ENCODE measurements at regions not wholly inside any gene's neighbourhood (a gene's known extent, or its start where the extent isn't known, plus 50 kb on each side); places are given as distances from the start of the nearest gene placed in this dataset.
A peak's percentile ranks its signal among the peaks of the same experiment; 100 is the strongest.

DNA sequence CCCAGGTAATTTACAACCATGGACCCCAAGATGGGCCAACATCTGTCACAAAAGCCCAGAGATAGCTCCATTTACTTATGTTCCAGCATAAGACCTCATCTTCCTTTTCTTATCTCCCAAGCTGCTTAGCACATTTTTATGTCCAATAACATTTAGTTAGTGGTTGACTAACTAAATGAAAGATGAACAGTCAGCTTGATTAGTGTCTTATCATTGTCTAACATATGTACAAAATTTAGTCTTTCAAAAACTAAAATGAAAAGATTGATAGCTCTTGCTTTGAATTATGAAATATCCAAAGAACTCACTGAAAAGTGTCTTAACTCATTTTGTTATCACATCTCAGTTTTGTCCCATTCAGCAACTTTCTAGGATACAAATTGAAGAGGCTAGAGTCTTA is 163.1 kb upstream of the EGLN3 start:
- no peak for ATAC-seq
- Mint-ChIP-seq H3K27me3 (peaks cover 18% of the 10 kb centered on the region), H3K9me3 (peaks cover 0 to 29% of the 10 kb centered on the region in 2 donors), H3K4me3 (no peak overlapping the region), H3K4me1 (no peaks in the 10 kb centered on the region), H3K27ac (no peak overlapping the region)
- DNase-seq, result no peak

DNA sequence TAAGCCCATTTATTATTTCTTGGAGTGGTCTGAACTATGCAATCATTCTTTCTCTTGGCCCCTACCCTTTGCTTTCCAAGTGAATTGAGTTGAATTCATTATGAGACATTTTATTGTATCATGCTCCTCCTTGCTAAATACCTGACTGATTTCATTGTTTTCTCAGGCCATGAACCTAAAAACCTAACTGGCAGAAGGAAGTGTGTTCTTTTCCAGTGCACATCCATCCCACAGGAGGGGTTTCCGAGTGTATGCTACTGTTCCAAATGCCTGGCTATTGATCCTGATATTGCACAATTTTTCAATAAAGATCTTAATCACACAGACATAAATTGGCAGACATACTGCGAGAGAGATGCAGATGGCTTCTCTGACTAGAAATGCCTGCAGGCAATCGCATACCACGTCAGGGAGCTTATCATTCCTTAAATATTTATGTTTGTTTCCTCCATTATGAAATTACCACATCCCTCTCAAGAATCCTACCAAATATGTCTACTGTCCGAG is 162.2 kb upstream of the EGLN3 start:
- Mint-ChIP-seq H3K27ac (no peak overlapping the region), H3K27me3 (peaks cover 18% of the 10 kb centered on the region), H3K9me3 (peaks cover 0 to 33% of the 10 kb centered on the region in 2 donors), H3K4me1 (no peaks in the 10 kb centered on the region), H3K4me3 (no peak overlapping the region)
- DNase-seq (no peak), ATAC-seq (no peak)

DNA sequence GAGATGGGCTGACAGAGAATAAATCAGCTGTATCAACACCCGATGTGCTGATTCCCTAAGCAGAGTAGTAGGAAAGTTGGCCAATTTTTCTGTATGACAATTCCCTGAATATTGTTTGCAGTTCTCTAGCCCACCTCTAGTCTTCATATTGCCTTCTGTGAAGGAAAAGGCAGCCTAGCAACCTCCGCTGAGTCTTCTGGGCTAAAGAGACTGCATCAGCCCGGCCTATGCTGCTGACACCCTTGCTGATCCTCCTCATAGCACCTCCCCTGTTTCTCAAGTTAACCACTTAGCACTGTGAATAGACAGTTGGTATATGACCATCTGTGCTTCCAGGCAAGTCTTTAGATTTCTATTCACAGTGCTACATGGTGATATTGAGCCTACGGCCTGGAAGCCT is 161.1 kb upstream of the EGLN3 start:
- Mint-ChIP-seq H3K9me3 (peaks cover 0 to 33% of the 10 kb centered on the region in 2 donors), H3K4me3 (no peak overlapping the region)
- no peak for ATAC-seq

DNA sequence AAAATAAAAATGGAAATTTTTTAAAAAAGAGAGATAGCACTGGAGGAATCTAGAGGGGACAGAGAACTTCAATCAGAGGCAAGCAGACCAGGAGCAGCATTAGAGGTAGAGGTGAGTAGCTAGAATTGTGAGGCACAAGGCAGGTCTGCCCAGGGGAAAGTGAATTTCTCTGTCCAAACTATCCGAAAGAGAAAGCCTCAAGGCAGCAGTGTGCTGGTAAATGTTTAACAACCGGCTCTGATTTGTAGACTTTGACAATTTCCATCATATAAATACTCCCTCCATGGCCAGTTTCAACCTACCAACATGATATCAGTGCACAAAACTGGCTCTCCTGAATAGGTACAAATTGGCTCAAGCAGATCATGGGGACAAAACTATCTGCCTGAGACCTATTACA is 160.6 kb upstream of the EGLN3 start:
- Mint-ChIP-seq H3K4me1 (no peaks in the 10 kb centered on the region), H3K27me3 (peaks cover 17% of the 10 kb centered on the region), H3K4me3 (no peak overlapping the region), H3K27ac (no peak overlapping the region), H3K9me3 (peaks cover 0 to 33% of the 10 kb centered on the region in 2 donors)
- DNase-seq, result no peak
- ATAC-seq, result no peak

More for the DNA sequence above, 161.1 kb upstream of the EGLN3 start:
- no peak for DNase-seq
- Mint-ChIP-seq H3K27me3 (peaks cover 18% of the 10 kb centered on the region), H3K27ac (no peak overlapping the region), H3K4me1 (no peaks in the 10 kb centered on the region)

DNA sequence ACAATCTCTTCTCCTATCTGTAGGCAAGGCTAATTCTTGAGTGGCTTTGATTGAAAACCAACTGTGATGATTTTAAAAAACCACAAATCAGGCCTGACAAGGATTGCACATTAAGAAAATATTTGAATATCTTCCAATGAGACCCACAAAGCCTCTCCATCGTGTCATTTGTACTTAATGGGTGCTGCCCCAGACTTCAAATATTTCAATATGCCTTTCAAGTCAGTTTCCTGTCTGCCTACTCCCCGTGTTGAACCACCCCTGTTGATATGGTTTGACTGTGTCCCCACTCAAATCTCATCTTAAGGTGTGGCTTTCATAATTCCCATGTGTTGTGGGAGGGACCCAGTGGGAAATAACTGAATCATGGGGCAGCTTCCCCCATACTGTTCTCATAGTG is 159.7 kb upstream of the EGLN3 start:
- Mint-ChIP-seq H3K9me3 (peaks cover 0 to 26% of the 10 kb centered on the region in 2 donors), H3K27ac (no peak overlapping the region), H3K4me3 (no peak overlapping the region), H3K27me3 (peaks cover 7% of the 10 kb centered on the region), H3K4me1 (no peaks in the 10 kb centered on the region)
- ATAC-seq (peak; percentile 49), DNase-seq (no peak)

DNA sequence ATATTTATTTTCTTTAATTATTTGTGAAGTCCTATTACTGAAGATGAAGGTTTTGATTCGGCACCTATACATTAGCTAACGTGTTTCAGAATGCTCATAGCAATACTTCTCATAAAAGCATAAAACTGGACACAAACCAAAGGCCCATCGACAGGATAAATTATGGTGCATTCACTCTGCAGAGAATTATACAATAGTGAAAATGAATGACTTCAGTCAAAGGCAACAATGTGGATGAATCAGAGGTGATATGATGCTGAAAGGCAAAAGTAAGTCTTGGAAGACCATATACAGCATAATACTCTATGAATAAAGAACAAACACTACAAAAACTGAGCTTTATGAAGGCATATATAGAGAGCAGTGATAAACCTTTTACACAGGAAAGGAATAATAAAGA is 156.6 kb upstream of the EGLN3 start:
- no peak overlapping the region for H3K4me3 Mint-ChIP-seq

DNA sequence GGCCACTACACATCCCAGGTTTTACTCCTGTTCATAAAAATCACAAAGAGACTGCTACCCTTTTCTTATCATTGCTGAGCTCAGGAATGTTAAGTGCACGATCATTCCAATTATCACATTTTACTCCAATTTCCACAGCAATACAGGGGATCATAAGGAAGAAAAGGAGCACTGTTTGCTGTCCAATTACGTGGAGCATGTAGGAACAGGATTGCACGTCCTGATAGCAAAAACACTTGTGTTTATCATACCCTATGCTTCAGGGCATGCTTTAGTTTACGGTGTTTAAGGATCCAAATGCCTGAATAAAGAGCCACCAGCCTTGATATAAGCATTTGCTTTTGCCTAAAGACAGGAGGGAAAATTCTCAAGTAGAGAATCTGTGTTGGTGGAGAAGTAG is 155.4 kb upstream of the EGLN3 start:
- no peak for ATAC-seq
- no peaks in the 10 kb centered on the region for H3K4me1 Mint-ChIP-seq
- H3K27ac Mint-ChIP-seq, result no peak overlapping the region
- no peak overlapping the region for H3K4me3 Mint-ChIP-seq
- peaks cover 0 to 26% of the 10 kb centered on the region in 2 donors for H3K9me3 Mint-ChIP-seq
- H3K27me3 Mint-ChIP-seq, result no peaks in the 10 kb centered on the region
- no peak for DNase-seq

More for the DNA sequence above, 156.6 kb upstream of the EGLN3 start:
- H3K9me3 Mint-ChIP-seq, result peaks cover 0 to 26% of the 10 kb centered on the region in 2 donors
- no peaks in the 10 kb centered on the region for H3K4me1 Mint-ChIP-seq
- H3K27ac Mint-ChIP-seq, result no peak overlapping the region
- DNase-seq, result no peak
- ATAC-seq, result no peak
- no peaks in the 10 kb centered on the region for H3K27me3 Mint-ChIP-seq

DNA sequence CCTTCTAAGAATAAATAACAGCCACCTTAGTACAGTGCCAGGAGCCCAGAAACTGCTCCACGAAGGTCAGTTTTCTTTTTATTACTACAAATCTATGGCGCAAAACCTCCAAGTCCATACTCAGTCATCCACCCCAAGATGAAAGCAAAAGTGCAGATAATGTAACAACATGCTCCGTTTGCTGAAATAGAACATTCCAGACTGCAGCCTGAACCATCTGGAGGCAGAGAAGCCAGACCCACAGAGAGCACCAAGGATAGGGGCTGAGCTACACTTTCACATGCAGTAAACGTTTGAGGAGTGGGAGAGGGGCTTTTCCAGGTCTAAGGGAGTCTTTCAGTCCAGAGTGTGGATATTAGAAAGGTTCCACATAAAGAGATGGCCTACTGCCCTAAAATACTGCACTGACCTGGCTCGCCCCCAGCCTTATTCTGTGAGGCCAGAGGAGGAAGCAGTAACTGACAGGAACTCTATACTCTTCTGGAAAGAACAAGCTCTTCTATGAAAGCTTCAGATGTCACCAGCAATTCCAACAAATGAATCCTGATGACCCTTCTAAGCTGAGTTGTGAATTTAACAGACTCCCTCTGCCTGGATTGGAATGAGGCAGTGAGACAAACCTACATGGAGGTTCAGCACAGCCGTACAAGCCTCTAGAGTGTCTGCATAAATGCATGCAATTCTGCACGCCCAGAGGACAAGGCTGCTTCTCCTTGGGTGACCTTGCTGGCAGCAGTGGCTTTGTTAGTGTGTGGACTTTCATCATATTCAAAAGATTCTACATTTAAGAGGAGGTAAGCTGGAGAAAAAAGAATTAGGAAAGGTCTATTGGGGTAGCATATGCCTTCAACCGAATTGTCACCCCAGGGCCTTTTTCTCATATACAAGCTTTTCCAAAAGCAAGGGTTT is 153.9 kb upstream of the EGLN3 start:
- Mint-ChIP-seq H3K27me3 (no peaks in the 10 kb centered on the region), H3K4me3 (no peak overlapping the region), H3K4me1 (no peaks in the 10 kb centered on the region), H3K9me3 (peaks cover 0 to 11% of the 10 kb centered on the region in 2 donors), H3K27ac (peak overlapping the region in 1 of 2 donors; percentile 10)
- ATAC-seq (no peak), DNase-seq (no peak)

DNA sequence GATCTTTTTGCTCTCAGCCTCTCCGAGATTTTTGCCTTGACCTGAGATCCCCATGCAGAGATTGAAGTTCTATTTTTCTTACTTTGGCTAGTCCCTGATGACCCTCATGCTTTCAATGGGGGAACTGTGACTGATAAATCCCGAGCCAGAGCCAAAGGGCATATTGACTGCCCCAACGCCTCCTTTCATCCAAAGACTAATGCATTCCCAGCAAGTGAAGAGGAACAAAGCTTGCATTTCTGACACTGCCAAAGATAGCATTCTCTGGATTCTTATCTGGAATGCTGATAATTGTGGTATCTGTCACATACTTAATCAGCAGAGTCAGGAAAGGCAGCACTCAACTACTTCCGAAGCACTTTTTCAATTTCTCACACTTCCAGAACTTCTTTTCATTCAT is 152.3 kb upstream of the EGLN3 start:
- no peak overlapping the region for H3K4me3 Mint-ChIP-seq
- DNase-seq (no peak), ATAC-seq (no peak)
- no peak overlapping the region for H3K27ac Mint-ChIP-seq
- H3K9me3 Mint-ChIP-seq, result no peaks in the 10 kb centered on the region
- H3K27me3 Mint-ChIP-seq, result no peaks in the 10 kb centered on the region
- peaks cover 2% of the 10 kb centered on the region for H3K4me1 Mint-ChIP-seq

DNA sequence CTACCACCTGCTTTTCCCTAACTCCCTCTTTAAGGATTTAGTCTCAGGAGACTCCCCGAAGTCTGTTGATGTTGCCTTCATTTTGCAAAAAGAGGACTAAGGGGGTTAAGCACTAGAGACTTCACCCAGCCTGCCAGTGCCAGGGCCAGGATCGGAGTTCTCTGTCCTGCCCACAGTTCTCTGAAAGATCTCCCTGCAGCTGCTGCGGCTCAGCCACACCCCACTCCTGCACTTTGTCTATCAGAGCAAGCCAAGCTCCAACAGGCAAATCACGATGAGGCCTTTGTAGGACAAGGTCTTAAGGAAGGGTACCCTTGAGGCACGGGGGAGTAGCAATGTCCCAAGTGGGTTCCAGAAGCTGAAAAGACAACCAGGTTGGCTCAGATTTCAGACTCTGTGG is 148.8 kb upstream of the EGLN3 start:
- DNase-seq (no peak), ATAC-seq (no peak)
- Mint-ChIP-seq H3K27me3 (no peaks in the 10 kb centered on the region), H3K27ac (no peak overlapping the region), H3K9me3 (no peaks in the 10 kb centered on the region), H3K4me3 (no peak overlapping the region), H3K4me1 (peaks cover 6% of the 10 kb centered on the region)

DNA sequence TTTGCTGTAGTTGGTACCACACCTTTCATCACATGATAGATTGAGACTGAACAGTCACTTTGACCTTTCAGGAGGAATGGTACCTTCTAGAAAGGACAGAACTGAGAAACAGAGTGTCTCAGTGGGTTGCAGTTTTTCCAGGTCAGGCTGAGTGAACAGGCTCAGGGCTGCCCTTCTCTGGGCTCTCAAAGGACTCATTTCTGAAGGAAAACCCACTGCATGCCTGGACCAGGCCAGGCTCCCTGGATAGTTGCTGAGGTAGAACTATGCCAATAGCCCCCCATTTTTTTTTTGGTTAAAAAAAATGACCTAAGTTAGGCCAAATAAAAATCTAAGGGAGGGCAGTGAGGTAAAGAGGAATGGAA is 148.1 kb upstream of the EGLN3 start:
- H3K9me3 Mint-ChIP-seq, result no peaks in the 10 kb centered on the region
- H3K4me3 Mint-ChIP-seq, result no peak overlapping the region
- H3K4me1 Mint-ChIP-seq, result peaks cover 13% of the 10 kb centered on the region
- no peaks in the 10 kb centered on the region for H3K27me3 Mint-ChIP-seq
- no peak for ATAC-seq
- no peak for DNase-seq
- H3K27ac Mint-ChIP-seq, result no peak overlapping the region

DNA sequence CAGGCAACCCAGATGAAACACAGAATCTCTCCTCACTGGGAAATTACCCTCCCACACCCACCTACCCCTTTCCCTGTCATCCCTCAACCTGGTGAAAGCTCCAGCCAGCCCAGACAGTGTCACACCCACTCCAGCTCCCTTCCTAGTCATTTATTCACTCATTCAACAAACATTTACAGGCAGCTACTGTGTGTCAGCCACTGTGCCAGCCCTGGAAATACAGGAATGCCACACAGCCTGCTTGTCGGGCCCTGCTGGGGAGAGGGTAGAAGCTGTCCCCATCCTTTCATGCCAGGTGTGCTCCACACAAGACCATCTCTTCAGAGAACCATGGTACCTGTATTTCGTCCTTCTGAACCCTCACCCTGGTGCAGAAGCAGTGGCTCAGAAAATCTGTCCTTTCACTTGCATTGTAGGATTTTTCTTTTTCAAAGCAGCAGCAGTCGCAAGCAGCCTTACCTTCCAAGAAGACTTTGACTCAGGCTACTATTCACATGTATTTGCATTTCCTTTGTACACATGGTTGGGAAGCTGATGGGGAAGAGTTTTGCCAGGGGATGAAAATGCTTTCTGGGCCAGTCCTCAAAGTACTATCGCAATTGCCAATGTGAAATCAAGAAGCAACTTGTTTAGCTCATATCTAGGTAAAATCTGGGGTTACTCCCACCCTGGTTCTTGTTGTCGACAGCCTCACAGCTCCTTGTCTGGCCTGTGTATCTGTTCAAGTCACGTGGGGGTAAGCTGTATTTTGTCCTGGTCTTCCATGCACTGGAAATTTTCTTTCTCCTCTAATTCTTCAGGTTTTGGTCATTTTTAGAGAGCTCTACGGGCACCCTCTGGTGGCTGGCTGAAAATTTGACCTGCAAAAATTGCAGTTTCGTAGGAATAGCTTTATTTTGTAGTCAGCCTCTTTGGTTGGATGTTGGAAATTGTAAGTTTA is 147.4 kb upstream of the EGLN3 start:
- Mint-ChIP-seq H3K27ac (peak overlapping the region; percentile 8 to 19), H3K4me1 (peaks cover 19% of the 10 kb centered on the region)
- DNase-seq, result peak in 1 of 2 donors; percentile 4

DNA sequence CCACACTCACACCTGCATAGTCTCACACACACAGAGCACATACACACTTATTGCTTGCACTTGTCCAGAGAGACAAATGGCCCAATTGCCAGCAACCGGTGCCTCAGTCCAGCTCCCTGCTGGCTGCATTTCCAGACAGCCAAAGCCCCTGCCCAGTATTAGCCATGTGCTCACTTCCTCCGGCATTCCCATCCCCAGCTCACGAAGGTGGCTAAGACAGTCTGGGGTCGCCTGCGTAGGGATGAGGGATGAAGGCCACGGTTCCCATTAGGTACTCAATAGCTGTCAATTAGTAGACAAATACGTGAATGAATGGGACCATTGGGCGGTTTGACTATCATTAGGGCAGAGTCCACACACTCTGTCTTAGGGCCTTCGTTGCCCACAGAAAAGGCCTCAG is 146.8 kb upstream of the EGLN3 start:
- ATAC-seq, result no peak
- Mint-ChIP-seq H3K27me3 (no peaks in the 10 kb centered on the region), H3K9me3 (no peaks in the 10 kb centered on the region), H3K27ac (peak overlapping the region in 1 of 2 donors; percentile 8), H3K4me1 (peaks cover 20% of the 10 kb centered on the region), H3K4me3 (no peak overlapping the region)
- no peak for DNase-seq

More for the DNA sequence above, 147.4 kb upstream of the EGLN3 start:
- no peak overlapping the region for H3K4me3 Mint-ChIP-seq
- H3K27me3 Mint-ChIP-seq, result no peaks in the 10 kb centered on the region
- H3K9me3 Mint-ChIP-seq, result no peaks in the 10 kb centered on the region
- no peak for ATAC-seq

DNA sequence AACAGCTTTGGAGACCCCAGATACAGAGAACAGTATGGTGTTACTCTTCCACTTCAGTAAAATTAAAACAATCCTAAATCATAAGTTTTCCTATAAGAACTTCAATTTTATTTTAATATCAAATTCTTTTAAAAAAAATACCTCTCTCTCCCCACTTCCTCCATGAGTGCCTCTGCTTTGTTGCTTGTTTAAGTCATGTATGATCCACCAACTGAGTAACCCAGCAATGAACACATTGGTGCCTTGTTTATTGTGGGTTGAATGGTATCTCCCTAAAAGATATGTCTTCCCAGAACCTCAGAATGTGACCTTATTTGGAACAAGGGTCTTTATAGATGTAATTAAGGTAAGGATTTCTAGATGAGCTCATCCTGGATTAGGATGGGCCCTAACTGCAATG is 143.5 kb upstream of the EGLN3 start:
- ATAC-seq (no peak), DNase-seq (no peak)
- Mint-ChIP-seq H3K4me3 (no peak overlapping the region), H3K9me3 (no peaks in the 10 kb centered on the region), H3K4me1 (peaks cover 20% of the 10 kb centered on the region), H3K27me3 (no peaks in the 10 kb centered on the region), H3K27ac (peak overlapping the region in 1 of 2 donors; percentile 35)

DNA sequence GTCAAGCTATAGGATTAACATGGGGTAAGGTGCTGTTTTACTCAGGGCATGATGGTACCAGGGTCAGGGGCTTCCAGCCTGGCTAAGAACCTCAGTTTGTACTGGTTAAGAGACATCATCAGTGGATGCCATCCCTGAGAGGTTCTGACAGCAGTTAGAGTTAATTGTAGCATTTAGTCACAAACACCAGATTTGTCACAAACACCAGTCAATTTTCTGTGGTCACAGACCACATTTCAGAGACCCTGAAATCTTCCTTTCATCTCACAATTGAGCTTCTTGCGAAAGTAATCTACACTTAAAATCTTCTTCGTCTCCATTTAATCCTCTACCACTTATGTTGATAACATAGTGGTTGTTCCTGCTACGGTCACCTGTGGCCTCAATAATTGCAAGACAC is 143.0 kb upstream of the EGLN3 start:
- no peaks in the 10 kb centered on the region for H3K9me3 Mint-ChIP-seq
- no peak overlapping the region for H3K4me3 Mint-ChIP-seq
- no peak for DNase-seq
- no peaks in the 10 kb centered on the region for H3K27me3 Mint-ChIP-seq
- H3K4me1 Mint-ChIP-seq, result peaks cover 20% of the 10 kb centered on the region
- ATAC-seq, result peak; percentile 71
- no peak overlapping the region for H3K27ac Mint-ChIP-seq

DNA sequence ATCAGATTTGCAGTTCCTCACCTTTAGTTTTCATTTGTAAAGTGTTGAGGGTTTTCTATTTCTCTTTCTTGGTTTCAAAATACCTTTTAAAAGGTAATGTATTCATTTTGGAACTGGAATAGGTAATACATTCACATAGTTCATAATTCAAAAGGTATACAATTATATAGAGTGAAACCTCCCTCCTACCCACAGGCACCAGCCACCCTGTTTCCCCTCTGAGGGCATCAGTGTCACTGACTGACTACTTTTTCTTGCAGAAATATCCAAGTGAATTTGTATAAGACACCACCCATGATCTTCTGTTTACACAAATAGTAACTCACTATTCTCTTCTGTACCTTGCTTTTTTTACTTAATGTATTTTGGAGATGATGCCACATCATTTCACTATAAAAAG is 139.6 kb upstream of the EGLN3 start:
- no peak for DNase-seq
- Mint-ChIP-seq H3K27me3 (no peaks in the 10 kb centered on the region), H3K9me3 (peaks cover 0 to 4% of the 10 kb centered on the region in 2 donors), H3K4me1 (peaks cover 15% of the 10 kb centered on the region), H3K4me3 (no peak overlapping the region), H3K27ac (no peak overlapping the region)
- peak; percentile 44 for ATAC-seq
